ENCODE measurements at regions not wholly inside any gene's neighbourhood (a gene's known extent, or its start where the extent isn't known, plus 50 kb on each side); places are given as distances from the start of the nearest gene placed in this dataset.
"Not testable (repeated sequence)": the region's sequence is repeated elsewhere in the genome, so short reads cannot be mapped to it uniquely, and the experiment has no call there.

GRCh38 chrX:115425359-115425758, 135.6 kb upstream of the PLS3 start:
- H3K4me1 ChIP-seq (ENCODE audit: control insufficient read depth in 4 of 4, insufficient read depth in 4 of 4, low read length in 3 of 4) = peaks cover 0 to 3% (median 1%) of the 10 kb centered on the region in 4 donors
- no peaks in the 10 kb centered on the region for H3K9me3 ChIP-seq (ENCODE audit: control insufficient read depth in 4 of 4, low read length in 3 of 4)
- TF ChIP-seq CTCF (IDR thresholded peaks at IDR 0.05; ENCODE audit: low read depth, low read length, missing input control) (no peak), HNF4A (conservative IDR thresholded peaks at IDR 0.05) (peak in 1 of 2 donors; percentile 30)
- H3K9ac ChIP-seq (ENCODE audit: low read depth in 1 of 2, low read length in 2 of 2) = no peak overlapping the region
- DNase-seq (ENCODE audit: low spot score) = no peak
- no peak overlapping the region for H3K27ac ChIP-seq (ENCODE audit: low read depth in 1 of 2, low read length in 2 of 2)
- no peaks in the 10 kb centered on the region for H3K27me3 ChIP-seq (ENCODE audit: control insufficient read depth in 4 of 4, insufficient read depth in 4 of 4, low read length in 3 of 4)
- no peaks in the 10 kb centered on the region for H3K36me3 ChIP-seq (ENCODE audit: control insufficient read depth in 4 of 4, insufficient read depth in 3 of 4, low read depth in 1 of 4, low read length in 3 of 4)
- no peak overlapping the region for H3K4me3 ChIP-seq (ENCODE audit: low read depth in 1 of 3, low read length in 3 of 3)
- 37% methylated on average over 6 of the region's 6 CpGs for WGBS

GRCh38 chrX:115427861-115428410, 133.0 kb upstream of the PLS3 start:
- Histone ChIP-seq H3K4me3 (ENCODE audit: low read depth in 1 of 3, low read length in 3 of 3) (no peak overlapping the region), H3K9me3 (ENCODE audit: control insufficient read depth in 4 of 4, low read length in 3 of 4) (no peaks in the 10 kb centered on the region), H3K27ac (ENCODE audit: low read depth in 1 of 2, low read length in 2 of 2) (no peak overlapping the region), H3K36me3 (ENCODE audit: control insufficient read depth in 4 of 4, insufficient read depth in 3 of 4, low read depth in 1 of 4, low read length in 3 of 4) (no peaks in the 10 kb centered on the region), H3K27me3 (ENCODE audit: control insufficient read depth in 4 of 4, insufficient read depth in 4 of 4, low read length in 3 of 4) (no peaks in the 10 kb centered on the region), H3K9ac (ENCODE audit: low read depth in 1 of 2, low read length in 2 of 2) (no peak overlapping the region), H3K4me1 (ENCODE audit: control insufficient read depth in 4 of 4, insufficient read depth in 4 of 4, low read length in 3 of 4) (peaks cover 0 to 3% (median 1%) of the 10 kb centered on the region in 4 donors)
- no peak for DNase-seq (ENCODE audit: low spot score)
- WGBS = 80% methylated on average over 2 of the region's 2 CpGs
- no peak for TF ChIP-seq RAD21 (IDR thresholded peaks at IDR 0.05)
- TF ChIP-seq RXRA (IDR thresholded peaks at IDR 0.05) = no peak
- TF ChIP-seq REST (IDR thresholded peaks at IDR 0.05) = no peak
- TF ChIP-seq EGR1 (IDR thresholded peaks at IDR 0.05; ENCODE audit: low read depth in 2 of 2) = no peak
- TF ChIP-seq HNF4G (IDR thresholded peaks at IDR 0.05) = no peak
- no peak for TF ChIP-seq ATF3 (IDR thresholded peaks at IDR 0.05)
- TF ChIP-seq CTCF (IDR thresholded peaks at IDR 0.05; ENCODE audit: low read depth, low read length, missing input control) = no peak
- no peak for TF ChIP-seq ZBTB33 (IDR thresholded peaks at IDR 0.05)
- TF ChIP-seq JUND (IDR thresholded peaks at IDR 0.05) = no peak
- no peak for TF ChIP-seq NR2F2 (IDR thresholded peaks at IDR 0.05)
- TF ChIP-seq FOXA2 (IDR thresholded peaks at IDR 0.05) = no peak
- TF ChIP-seq MAX (IDR thresholded peaks at IDR 0.05) = no peak
- TF ChIP-seq YY1 (IDR thresholded peaks at IDR 0.05) = no peak
- no peak for TF ChIP-seq HNF4A (conservative IDR thresholded peaks at IDR 0.05)
- TF ChIP-seq FOXA1 (IDR thresholded peaks at IDR 0.05) = no peak
- no peak for TF ChIP-seq TAF1 (conservative IDR thresholded peaks at IDR 0.05)
- TF ChIP-seq SP1 (IDR thresholded peaks at IDR 0.05) = no peak
- no peak for TF ChIP-seq GABPA (IDR thresholded peaks at IDR 0.05 in 1 of 2, conservative IDR thresholded peaks at IDR 0.05 in 1 of 2)

- not testable (repeated sequence) for DNase-seq (ENCODE audit: low spot score); H3K36me3 ChIP-seq (ENCODE audit: control insufficient read depth in 4 of 4, insufficient read depth in 3 of 4, low read depth in 1 of 4, low read length in 3 of 4); H3K9ac ChIP-seq (ENCODE audit: low read depth in 1 of 2, low read length in 2 of 2); H3K27me3 ChIP-seq (ENCODE audit: control insufficient read depth in 4 of 4, insufficient read depth in 4 of 4, low read length in 3 of 4); H3K27ac ChIP-seq (ENCODE audit: low read depth in 1 of 2, low read length in 2 of 2); H3K4me3 ChIP-seq (ENCODE audit: low read depth in 1 of 3, low read length in 3 of 3); H3K9me3 ChIP-seq (ENCODE audit: control insufficient read depth in 4 of 4, low read length in 3 of 4); H3K4me1 ChIP-seq (ENCODE audit: control insufficient read depth in 4 of 4, insufficient read depth in 4 of 4, low read length in 3 of 4)
- 94% methylated on average over 5 of the region's 7 CpGs for WGBS
Observed at GRCh38 chrX:115434834-115435233, 126.1 kb upstream of the PLS3 start.
